ENCODE measurements at regions not wholly inside any gene's neighbourhood (a gene's known extent, or its start where the extent isn't known, plus 50 kb on each side); places are given as distances from the start of the nearest gene placed in this dataset.

GRCh38 chr1:30169269-30169668 lies 554.1 kb downstream of the MATN1 start:
- no peak for TF ChIP-seq CTCF (IDR thresholded peaks at IDR 0.05; ENCODE audit: low read depth, low read length, poor library complexity, severe bottlenecking)
- TF ChIP-seq EZH2phosphoT487 (IDR thresholded peaks at IDR 0.05; ENCODE audit: borderline replicate concordance, low read length): no peak
